HepG2 (cell line): ENCODE measurements at regions not wholly inside any gene's neighbourhood (a gene's known extent, or its start where the extent isn't known, plus 50 kb on each side); places are given as distances from the start of the nearest gene placed in this dataset.
A peak's percentile ranks its signal among the peaks of the same experiment; 100 is the strongest.

Experiments
- AFF4 ChIP-seq: sonication (generic); formaldehyde crosslinking; IDR thresholded peaks from 2 replicates; pipeline ENCODE4 v1.4.0; 2020; ENCODE audit warnings: missing genetic modification reagents
- DRAP1 ChIP-seq: IDR thresholded peaks from 2 replicates; pipeline ENCODE4 v1.6.1; 2016; ENCODE audit warnings: missing genetic modification reagents, missing compliant biosample characterization
- DZIP1 ChIP-seq: sonication (generic); formaldehyde crosslinking; IDR thresholded peaks from 2 replicates; pipeline ENCODE4 v1.5.0; 2020; ENCODE audit warnings: mild to moderate bottlenecking, missing genetic modification reagents
- ELF1 ChIP-seq: sonication (generic); formaldehyde crosslinking; IDR thresholded peaks from 2 replicates; pipeline ENCODE4 v1.4.0; 2020; ENCODE audit warnings: missing genetic modification reagents
- GATAD1 ChIP-seq: IDR thresholded peaks from 2 replicates; pipeline ENCODE4 v1.6.1; 2016; ENCODE audit warnings: missing genetic modification reagents, missing compliant biosample characterization
- GATAD2A ChIP-seq: IDR thresholded peaks from 2 replicates; pipeline ENCODE4 v1.6.1; 2016
- HDAC6 ChIP-seq: fragments of 200-600 bp; sonication (generic); IDR thresholded peaks from 2 replicates; pipeline ENCODE4 v1.7.0; 2017; ENCODE audit warnings: mild to moderate bottlenecking, antibody characterized with exemption, low read length, low read depth
- KDM1A ChIP-seq: IDR thresholded peaks from 2 replicates; pipeline ENCODE4 v1.6.1; 2016; ENCODE audit warnings: missing compliant biosample characterization
- KDM3A ChIP-seq: IDR thresholded peaks from 2 replicates; pipeline ENCODE4 v1.6.1; 2018; ENCODE audit warnings: low read depth, missing compliant biosample characterization
- PTBP1 ChIP-seq: fragments of 200-400 bp; formaldehyde crosslinking; IDR thresholded peaks from 2 replicates; pipeline ENCODE4 v1.6.1; 2018; ENCODE audit warnings: low read length, low read depth; ENCODE audit not compliant: poor library complexity, severe bottlenecking
- RFX3 ChIP-seq: IDR thresholded peaks from 2 replicates; pipeline ENCODE4 v1.6.1; 2016; ENCODE audit warnings: missing biosample characterization, missing genetic modification reagents
- SMAD9 ChIP-seq: sonication (generic); formaldehyde crosslinking; IDR thresholded peaks from 2 replicates; pipeline ENCODE4 v1.5.1; 2020; ENCODE audit warnings: mild to moderate bottlenecking, missing genetic modification reagents
- THAP8 ChIP-seq: sonication (generic); formaldehyde crosslinking; IDR thresholded peaks from 2 replicates; pipeline ENCODE4 v1.5.1; 2020; ENCODE audit warnings: missing genetic modification reagents, mild to moderate bottlenecking, borderline replicate concordance
- ZBTB38 ChIP-seq: sonication (generic); formaldehyde crosslinking; IDR thresholded peaks from 2 replicates; pipeline ENCODE4 v1.5.1; 2020; ENCODE audit warnings: mild to moderate bottlenecking, missing genetic modification reagents
- ZC3H4 ChIP-seq: sonication (generic); formaldehyde crosslinking; IDR thresholded peaks from 2 replicates; pipeline ENCODE4 v1.4.0; 2020; ENCODE audit warnings: missing genetic modification reagents, borderline replicate concordance
- ZFP37 ChIP-seq: sonication (generic); formaldehyde crosslinking; IDR thresholded peaks from 2 replicates; pipeline ENCODE4 v1.4.0; 2020; ENCODE audit warnings: missing genetic modification reagents, borderline replicate concordance
- ZNF775 ChIP-seq: sonication (generic); formaldehyde crosslinking; IDR thresholded peaks from 2 replicates; pipeline ENCODE4 v1.4.0; 2020; ENCODE audit warnings: missing genetic modification reagents, mild to moderate bottlenecking, moderate library complexity, borderline replicate concordance
- TF ChIP-seq, protein P1 (sequence below): sonication (generic); formaldehyde crosslinking; conservative IDR thresholded peaks from 2 replicates; pipeline ENCODE4 v1.8.0; 2022; ENCODE audit warnings: mild to moderate bottlenecking, moderate library complexity, missing genetic modification reagents
- TF ChIP-seq, protein P2 (sequence below): sonication (generic); formaldehyde crosslinking; conservative IDR thresholded peaks from 2 replicates; pipeline ENCODE4 v1.4.0; 2020; ENCODE audit warnings: missing genetic modification reagents

DNA sequence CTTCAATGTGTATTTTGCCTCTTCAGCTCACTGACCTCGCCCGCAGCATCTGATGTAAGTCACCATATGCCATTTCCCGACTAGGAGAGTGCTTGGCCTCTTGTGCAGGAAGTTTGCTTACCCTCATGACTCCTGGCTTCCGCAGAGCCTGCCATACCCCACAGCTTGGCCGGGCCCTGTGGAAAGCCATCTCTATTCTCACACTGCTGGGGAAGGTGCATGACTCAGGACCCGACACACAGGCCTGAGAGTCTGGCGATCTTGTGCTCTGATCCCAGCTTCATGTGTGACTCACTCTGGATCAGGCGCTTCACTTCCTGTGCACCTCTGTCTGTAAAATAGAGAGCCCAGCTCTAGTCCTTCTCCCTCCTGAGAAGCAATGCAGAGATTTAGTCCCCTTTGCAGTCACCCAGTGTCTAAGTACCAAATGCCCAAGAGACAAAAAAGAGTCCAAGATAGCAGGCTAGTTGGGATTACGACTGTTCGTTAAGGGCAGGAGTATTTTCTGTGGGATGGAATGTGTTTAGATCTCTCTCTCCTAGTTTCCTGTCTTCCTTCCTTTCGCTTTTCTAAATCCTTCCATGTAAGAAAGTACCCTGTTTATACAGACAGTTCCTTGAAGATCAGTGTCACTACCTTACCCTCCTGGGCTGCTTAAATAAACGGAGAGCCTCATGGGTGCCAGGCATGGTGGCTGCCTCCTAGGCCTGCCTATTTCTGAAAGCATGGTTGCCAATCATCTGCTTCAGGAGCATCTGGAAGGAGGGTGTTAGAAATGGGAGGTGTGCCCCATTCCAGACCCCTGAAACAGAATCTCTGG, 62.8 kb upstream of the KIF26B start (continued):
- TF ChIP-seq DZIP1 (CRISPR knock-in tag): peak; percentile 62; the same call in 1 of the 2 replicates
- TF ChIP-seq GATAD2A: peak; percentile 72
- peak; percentile 64; the same call in 1 of the 2 replicates for TF ChIP-seq KDM3A (CRISPR knock-in tag)
- no peak for TF ChIP-seq SMAD9 (CRISPR knock-in tag)
- TF ChIP-seq AFF4 (CRISPR knock-in tag): no peak
- peak; percentile 25; the same call in 1 of the 2 replicates for TF ChIP-seq GATAD1 (CRISPR knock-in tag)
- TF ChIP-seq, protein P1, sequence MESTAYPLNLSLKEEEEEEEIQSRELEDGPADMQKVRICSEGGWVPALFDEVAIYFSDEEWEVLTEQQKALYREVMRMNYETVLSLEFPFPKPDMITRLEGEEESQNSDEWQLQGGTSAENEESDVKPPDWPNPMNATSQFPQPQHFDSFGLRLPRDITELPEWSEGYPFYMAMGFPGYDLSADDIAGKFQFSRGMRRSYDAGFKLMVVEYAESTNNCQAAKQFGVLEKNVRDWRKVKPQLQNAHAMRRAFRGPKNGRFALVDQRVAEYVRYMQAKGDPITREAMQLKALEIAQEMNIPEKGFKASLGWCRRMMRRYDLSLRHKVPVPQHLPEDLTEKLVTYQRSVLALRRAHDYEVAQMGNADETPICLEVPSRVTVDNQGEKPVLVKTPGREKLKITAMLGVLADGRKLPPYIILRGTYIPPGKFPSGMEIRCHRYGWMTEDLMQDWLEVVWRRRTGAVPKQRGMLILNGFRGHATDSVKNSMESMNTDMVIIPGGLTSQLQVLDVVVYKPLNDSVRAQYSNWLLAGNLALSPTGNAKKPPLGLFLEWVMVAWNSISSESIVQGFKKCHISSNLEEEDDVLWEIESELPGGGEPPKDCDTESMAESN (CRISPR knock-in tag): no peak
- no peak for TF ChIP-seq HDAC6
- no peak for TF ChIP-seq PTBP1
- TF ChIP-seq ZNF775 (CRISPR knock-in tag): no peak
- TF ChIP-seq ELF1: peak; percentile 48
- TF ChIP-seq ZFP37 (CRISPR knock-in tag): 0 out of 2 replicates have a peak, but pooled peaks have one; percentile 63
- peak; percentile 81 for TF ChIP-seq ZBTB38
- 0 out of 2 replicates have a peak, but pooled peaks have one; percentile 34 for TF ChIP-seq DRAP1 (CRISPR knock-in tag)
- TF ChIP-seq KDM1A: no peak
- TF ChIP-seq ZC3H4 (CRISPR knock-in tag): no peak
- no peak for TF ChIP-seq THAP8
- TF ChIP-seq, protein P2, sequence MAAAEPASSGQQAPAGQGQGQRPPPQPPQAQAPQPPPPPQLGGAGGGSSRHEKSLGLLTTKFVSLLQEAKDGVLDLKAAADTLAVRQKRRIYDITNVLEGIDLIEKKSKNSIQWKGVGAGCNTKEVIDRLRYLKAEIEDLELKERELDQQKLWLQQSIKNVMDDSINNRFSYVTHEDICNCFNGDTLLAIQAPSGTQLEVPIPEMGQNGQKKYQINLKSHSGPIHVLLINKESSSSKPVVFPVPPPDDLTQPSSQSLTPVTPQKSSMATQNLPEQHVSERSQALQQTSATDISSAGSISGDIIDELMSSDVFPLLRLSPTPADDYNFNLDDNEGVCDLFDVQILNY: no peak
- no peak for TF ChIP-seq RFX3 (CRISPR knock-in tag)
